ENCODE measurements at regions not wholly inside any gene's neighbourhood (a gene's known extent, or its start where the extent isn't known, plus 50 kb on each side); places are given as distances from the start of the nearest gene placed in this dataset.
"Not testable (repeated sequence)": the region's sequence is repeated elsewhere in the genome, so short reads cannot be mapped to it uniquely, and the experiment has no call there.

GRCh38 chr2:128591022-128591860, 272.6 kb upstream of the HS6ST1 start:
- no peak for DNase-seq

GRCh38 chr2:128591861-128592822, 273.5 kb upstream of the HS6ST1 start:
- DNase-seq: no peak

- no peak for DNase-seq
Measured at GRCh38 chr2:128593518-128593878, 274.8 kb upstream of the HS6ST1 start.

- no peak for DNase-seq
Measured at GRCh38 chr2:128593879-128594650, 275.4 kb upstream of the HS6ST1 start.

- no peak for DNase-seq
Measured at GRCh38 chr2:128594651-128594910, 275.9 kb upstream of the HS6ST1 start.

GRCh38 chr2:128594953-128595677, 276.4 kb upstream of the HS6ST1 start:
- no peak for DNase-seq

GRCh38 chr2:128595763-128596395, 277.2 kb upstream of the HS6ST1 start:
- no peak for DNase-seq

GRCh38 chr2:128596396-128597120, 277.9 kb upstream of the HS6ST1 start:
- DNase-seq: no peak

- DNase-seq: no peak
Measured at GRCh38 chr2:128597121-128597762, 278.6 kb upstream of the HS6ST1 start.

GRCh38 chr2:128598260-128598659, 279.6 kb upstream of the HS6ST1 start:
- not testable (repeated sequence) for DNase-seq

GRCh38 chr2:128598862-128599441, 280.3 kb upstream of the HS6ST1 start:
- DNase-seq: no peak

GRCh38 chr2:128599700-128600099, 281.0 kb upstream of the HS6ST1 start:
- DNase-seq: no peak

- DNase-seq: no peak
Measured at GRCh38 chr2:128600581-128601297, 282.1 kb upstream of the HS6ST1 start.

- no peak for DNase-seq
Measured at GRCh38 chr2:128601298-128602037, 282.8 kb upstream of the HS6ST1 start.

GRCh38 chr2:128602038-128602698, 283.5 kb upstream of the HS6ST1 start:
- DNase-seq: no peak

GRCh38 chr2:128602699-128603101, 284.0 kb upstream of the HS6ST1 start:
- DNase-seq: no peak

GRCh38 chr2:128603411-128603924, 284.8 kb upstream of the HS6ST1 start:
- no peak for DNase-seq

- DNase-seq: no peak
Measured at GRCh38 chr2:128604045-128604444, 285.4 kb upstream of the HS6ST1 start.
